ENCODE measurements at regions not wholly inside any gene's neighbourhood (a gene's known extent, or its start where the extent isn't known, plus 50 kb on each side); places are given as distances from the start of the nearest gene placed in this dataset.
"Not testable (repeated sequence)": the region's sequence is repeated elsewhere in the genome, so short reads cannot be mapped to it uniquely, and the experiment has no call there.

DNA sequence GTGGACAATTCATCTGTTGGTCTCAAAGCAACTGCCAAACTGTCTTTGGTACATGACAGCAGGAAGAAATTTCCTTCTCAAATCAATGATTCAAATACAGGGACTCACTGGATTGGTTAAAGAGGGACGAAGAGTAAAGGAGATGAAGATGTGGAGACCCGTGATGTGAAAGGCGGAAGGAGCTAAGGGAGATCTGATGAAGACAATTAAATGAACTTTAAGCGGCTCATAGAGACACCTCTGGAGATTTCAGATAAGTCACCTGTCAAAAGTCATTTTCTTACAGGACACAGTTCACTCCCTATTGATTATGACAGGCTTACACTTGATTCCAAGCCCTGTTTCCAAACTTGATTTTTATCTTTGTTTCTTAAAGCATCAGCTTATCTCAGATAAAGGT, 466.3 kb downstream of the DOK5 start:
- DNase-seq (ENCODE audit: low spot score), result no peak

- no peak for DNase-seq (ENCODE audit: low spot score)
Observed at GRCh38 chr20:54940522-54940921, 465.1 kb downstream of the DOK5 start.

GRCh38 chr20:54938707-54939106, 463.3 kb downstream of the DOK5 start:
- no peak for DNase-seq (ENCODE audit: low spot score)

GRCh38 chr20:54933212-54933904, 458.0 kb downstream of the DOK5 start:
- no peak for DNase-seq (ENCODE audit: low spot score)

DNA sequence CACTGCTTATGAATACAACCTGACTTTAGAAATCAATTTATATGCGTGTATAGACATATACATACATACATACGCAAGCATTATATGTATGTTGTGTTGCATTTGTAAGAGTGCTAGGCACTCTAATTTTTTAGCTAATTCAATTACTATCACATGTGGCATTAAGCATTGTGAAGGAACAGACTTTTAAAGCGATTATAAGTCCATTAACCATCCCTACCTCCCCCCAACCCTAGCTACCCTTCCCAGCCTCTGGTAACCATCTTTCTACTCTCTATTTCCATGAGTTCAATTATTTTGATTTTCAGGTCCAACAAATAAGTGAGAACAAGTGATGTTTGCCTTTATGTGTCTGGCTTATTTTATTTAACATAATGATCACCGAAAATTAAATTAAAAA, 453.8 kb downstream of the DOK5 start:
- no peak for DNase-seq (ENCODE audit: low spot score)

DNA sequence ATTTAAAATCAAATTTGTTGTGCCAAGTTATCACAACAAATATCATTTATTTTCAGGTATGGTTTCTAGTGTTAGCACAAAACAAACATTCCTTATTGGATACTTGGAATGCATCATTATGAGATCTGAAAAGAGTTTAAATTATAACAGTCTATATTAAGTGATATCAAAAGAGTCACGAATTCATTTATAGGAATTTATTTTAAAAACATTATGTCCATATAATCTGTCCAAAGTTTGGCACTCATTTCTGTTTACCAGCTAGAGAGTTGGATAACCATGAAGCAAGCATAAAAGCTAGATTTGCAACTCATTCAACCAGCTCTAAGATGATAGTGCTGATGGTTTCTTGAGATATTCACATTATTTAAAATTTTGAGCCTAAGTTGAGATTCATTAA, 453.2 kb downstream of the DOK5 start:
- DNase-seq (ENCODE audit: low spot score), result no peak

DNA sequence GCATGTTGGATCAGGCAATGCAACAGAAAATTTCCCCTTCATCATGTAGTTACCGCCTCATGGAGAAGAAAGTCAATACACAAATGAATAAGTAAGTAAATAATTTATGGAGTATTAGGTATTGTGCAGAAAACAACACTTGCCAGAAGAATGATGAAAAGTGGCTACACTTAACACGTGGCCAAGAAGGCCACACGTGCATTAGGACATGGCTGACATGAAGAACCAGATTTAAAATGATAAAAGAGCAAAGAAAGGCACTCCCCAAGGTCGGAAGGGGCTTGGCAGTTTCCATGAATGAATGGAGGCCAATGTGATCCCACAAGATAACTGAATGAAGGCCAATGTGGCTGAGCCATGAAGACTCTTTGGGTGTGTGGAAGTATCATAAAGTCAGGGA, 447.2 kb downstream of the DOK5 start:
- no peak for DNase-seq (ENCODE audit: low spot score)

GRCh38 chr20:54922096-54922495, 446.7 kb downstream of the DOK5 start:
- DNase-seq (ENCODE audit: low spot score), result no peak

GRCh38 chr20:54920491-54920890, 445.1 kb downstream of the DOK5 start:
- DNase-seq (ENCODE audit: low spot score), result no peak

DNA sequence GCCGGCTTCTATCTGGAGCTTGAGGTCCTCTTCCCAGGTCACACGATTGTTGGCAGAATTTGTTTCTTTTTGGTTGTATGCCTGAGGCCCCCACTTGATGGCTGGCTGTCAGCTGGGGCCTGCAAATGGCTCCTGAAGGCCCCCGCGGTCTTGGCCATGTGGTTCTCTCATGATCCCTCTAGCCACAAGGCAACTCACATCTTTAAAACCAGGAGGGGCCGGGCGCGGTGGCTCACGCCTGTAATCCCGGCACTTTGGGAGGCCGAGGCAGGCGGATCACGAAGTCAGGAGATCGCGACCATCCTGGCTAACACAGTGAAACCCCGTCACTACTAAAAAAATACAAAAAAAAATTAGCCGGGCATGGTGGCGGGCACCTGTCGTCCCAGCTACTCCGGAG, 443.6 kb downstream of the DOK5 start:
- DNase-seq (ENCODE audit: low spot score), result not testable (repeated sequence)

DNA sequence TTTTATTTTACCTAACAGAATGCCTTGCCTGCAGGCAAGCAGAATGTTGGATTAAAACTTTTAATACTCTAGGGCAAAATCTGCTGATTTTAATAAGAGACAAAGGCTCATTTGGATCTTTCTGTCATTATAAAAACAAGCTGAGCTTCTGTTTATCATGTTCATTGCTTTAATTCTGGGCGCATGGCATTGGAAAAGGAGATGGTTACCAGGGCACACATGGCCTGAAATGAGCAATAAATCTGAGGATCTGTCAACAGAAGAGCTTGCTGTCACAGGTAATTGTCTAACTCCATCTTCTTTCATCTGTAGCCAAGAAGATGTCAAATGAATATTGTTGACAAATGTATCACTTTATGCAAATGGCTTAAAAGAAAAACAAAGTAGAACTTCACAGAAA, 439.6 kb downstream of the DOK5 start:
- no peak for DNase-seq (ENCODE audit: low spot score)

DNA sequence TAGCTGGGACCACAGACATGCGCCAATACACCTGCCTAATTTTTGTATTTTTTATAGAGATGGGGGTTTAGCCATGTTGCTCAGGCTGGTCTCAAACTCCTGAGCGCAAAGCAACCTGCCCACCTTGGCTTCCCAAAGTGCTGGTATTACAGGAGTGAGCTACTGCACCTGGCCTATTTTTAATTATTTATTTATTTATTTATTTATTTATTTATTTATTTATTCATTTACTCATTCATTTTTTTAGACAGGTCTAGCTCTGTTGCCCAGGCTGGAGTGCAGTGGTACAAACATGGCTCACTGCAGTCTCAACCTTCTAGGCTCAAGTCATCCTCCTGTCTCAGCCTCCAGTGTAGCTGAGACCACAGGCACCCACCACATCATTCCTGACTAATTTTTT, 434.3 kb downstream of the DOK5 start:
- DNase-seq (ENCODE audit: low spot score), result no peak

GRCh38 chr20:54906134-54906533, 430.7 kb downstream of the DOK5 start:
- not testable (repeated sequence) for DNase-seq (ENCODE audit: low spot score)

DNA sequence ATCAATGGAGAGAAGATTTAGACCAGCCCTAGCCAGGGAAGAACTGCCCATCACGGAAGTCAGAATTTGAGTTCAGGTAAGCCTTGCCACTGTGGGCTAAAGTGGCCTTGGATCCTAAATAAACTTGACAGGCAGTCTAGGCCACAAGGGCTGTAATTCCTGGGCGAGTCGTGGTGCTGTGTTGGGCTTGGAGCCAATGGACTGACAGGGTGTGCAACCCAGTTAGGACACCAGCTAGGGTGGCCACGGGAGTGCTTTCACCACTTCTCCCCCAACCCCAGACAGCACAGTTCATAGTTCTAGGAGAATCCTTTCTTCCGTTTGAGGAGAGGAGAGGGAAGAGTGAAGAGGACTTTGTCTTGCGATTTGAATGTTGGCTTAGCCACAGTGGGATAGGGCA, 422.4 kb downstream of the DOK5 start:
- no peak for DNase-seq (ENCODE audit: low spot score)

GRCh38 chr20:54891907-54892306, 416.5 kb downstream of the DOK5 start:
- no peak for DNase-seq (ENCODE audit: low spot score)

DNA sequence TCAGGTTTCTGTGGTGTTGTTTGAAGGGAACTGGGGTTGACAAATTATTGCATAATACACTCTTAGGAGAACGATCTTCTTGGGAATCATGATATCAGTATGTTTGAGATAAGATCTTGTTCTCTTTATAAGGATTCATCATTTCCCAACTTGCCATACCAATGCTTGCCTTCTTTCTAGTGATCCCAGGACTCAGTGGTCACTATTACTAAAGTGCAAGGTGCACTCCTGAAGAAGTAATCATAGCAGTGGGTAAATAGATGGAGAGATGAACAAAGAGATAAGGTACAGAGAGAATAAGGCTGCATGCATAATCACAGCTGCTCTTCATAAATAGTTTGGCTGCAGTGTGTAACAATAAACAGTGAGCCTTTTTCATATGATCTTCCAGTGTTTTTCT, 404.0 kb downstream of the DOK5 start:
- no peak for DNase-seq (ENCODE audit: low spot score)

DNA sequence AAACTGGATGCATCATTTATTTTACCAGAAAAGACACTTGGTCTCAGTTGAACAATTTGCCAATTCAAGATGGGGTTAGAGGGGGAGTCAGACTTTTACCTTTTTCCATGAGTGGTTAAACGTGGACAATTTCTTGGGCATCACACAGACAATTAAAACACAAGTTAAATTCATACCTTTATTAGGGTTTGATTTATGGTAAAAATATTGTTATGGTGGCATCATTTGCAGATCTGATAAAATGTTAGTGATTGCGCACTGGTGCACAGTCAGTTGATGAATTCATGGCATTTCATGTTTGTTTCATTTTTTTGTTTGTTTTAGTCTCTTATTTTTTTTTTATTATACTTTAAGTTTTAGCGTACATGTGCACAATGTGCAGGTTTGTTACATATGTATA, 399.9 kb downstream of the DOK5 start:
- no peak for DNase-seq (ENCODE audit: low spot score)

- no peak for DNase-seq (ENCODE audit: low spot score)
Observed at GRCh38 chr20:54874718-54875117, 399.3 kb downstream of the DOK5 start.

DNA sequence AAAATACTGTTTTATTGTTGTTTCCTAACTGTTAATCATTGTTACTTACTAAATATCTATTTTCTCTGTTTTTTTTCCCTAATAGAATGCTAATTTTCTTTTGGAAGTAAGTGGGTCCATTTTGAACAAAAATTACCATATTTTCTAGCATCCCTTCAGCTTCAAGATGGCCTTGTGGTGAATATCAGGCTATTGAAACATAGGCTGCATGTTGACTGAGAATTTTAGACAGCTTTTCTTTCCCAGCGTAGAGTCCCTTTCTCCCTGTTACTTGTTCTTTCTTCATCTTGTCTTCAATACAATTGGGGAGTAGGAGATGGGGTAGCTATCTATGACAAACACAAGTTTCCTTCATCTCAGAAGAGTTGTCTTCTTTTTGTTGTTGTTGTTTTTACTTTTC, 397.0 kb downstream of the DOK5 start:
- no peak for DNase-seq (ENCODE audit: low spot score)

DNA sequence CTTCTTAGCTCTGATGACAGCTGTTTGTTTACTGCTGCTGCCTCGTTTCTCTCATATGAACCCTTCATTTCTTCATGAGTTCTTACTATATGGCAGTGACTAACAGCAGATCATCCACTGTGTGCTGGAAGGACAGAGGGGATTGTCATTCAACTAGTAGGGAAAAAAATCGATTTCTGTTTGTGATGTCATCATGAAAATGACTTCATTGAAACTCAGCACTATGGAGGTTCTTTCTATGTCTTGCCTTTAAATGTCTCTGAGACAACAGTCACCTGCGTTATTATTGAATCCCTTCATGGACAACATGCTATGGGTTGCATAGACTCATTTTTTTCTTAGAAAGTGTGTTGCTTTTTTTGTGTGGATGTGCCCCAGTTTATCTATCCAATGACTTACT, 394.4 kb downstream of the DOK5 start:
- DNase-seq (ENCODE audit: low spot score), result no peak

- DNase-seq (ENCODE audit: low spot score), result no peak
Observed at GRCh38 chr20:54865273-54865672, 389.9 kb downstream of the DOK5 start.

DNA sequence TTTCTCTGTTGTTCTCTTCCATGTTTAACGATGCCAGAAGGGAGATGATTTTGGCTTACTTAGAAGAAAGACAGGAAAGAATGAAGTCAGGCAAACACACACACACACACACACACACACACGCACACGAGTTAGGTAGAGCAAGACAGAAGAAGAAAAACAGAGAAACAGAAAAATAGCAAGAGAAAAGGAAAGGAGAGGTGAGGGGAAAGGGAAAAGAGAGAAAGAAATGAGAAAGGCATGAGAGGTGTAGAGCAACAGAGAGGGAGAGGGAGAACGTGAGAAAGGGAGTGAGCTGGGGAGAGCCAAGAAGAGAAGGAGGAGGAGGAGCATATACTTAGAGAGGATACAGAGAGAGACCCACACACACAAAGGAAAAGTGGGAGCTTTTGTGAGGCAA, 385.3 kb downstream of the DOK5 start:
- DNase-seq (ENCODE audit: low spot score), result no peak

DNA sequence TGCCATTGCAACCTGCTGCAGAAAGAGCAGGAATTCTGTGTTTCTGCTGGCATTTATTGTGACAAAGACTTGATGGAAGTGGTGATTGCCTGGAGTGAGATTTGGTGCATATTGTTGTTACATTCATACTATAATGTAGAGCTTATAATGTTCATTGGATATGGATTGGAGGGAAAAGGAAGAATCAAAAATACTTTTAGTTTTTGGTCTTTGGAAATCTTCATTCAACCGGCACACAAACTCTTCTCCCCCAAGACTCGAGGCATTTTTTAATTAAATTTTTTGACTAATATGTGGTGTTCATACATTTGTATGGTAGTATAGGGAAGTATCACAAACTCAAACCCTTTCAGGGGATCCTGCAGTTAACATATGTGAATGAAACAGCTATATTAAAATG, 380.8 kb downstream of the DOK5 start:
- DNase-seq (ENCODE audit: low spot score), result no peak

DNA sequence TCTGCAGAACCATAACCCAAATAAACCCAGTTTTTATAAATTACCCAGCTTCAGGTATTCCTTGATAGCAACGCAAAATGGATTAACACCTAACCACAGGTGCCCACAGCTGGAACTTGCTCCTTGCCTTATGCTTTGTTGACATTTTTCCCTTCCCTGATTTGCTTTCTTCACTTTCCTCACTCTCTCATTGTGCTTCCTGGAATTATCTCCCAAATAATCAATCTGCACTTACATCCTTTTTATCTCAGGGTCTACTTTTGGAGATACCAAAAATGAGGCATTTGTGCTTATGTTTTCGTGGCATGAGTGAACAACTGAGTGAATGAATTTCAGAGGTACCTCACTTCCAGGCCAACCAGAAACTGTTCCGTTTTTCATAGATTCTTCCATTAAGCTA, 374.3 kb downstream of the DOK5 start:
- DNase-seq (ENCODE audit: low spot score), result no peak
